H1 (cell line): ENCODE measurements at regions not wholly inside any gene's neighbourhood (a gene's known extent, or its start where the extent isn't known, plus 50 kb on each side); places are given as distances from the start of the nearest gene placed in this dataset.

Experiments used
- BRCA1 ChIP-seq: IDR thresholded peaks from 2 replicates; pipeline ENCODE4 v1.6.1; 2012; ENCODE audit warnings: low read depth, low read length, improper control_type of control experiment
- CTCF ChIP-seq, 3 experiments: IDR thresholded peaks; 1 replicate in 2 of 3; 2 replicates in 1 of 3; pipeline versions ENCODE4 v1.5.1 to v1.6.1; 2011; ENCODE audit warnings: low read length in 3 of 3, mild to moderate bottlenecking in 3 of 3, inconsistent platforms in 2 of 3, low read depth in 1 of 3, moderate library complexity in 1 of 3; ENCODE audit not compliant: insufficient read depth in 1 of 3; ENCODE audit errors: control extremely low read depth in 1 of 3
- MAX ChIP-seq: IDR thresholded peaks from 2 replicates; pipeline ENCODE4 v1.6.1; 2012; ENCODE audit warnings: inconsistent platforms
- POLR2AphosphoS5 ChIP-seq: IDR thresholded peaks from 2 replicates; pipeline ENCODE4 v1.6.1; 2011; ENCODE audit warnings: low read depth, low read length
- RNF2 ChIP-seq: fragments of 200-900, 300-1000 bp; sonication (generic); IDR thresholded peaks from 2 replicates; pipeline ENCODE4 v1.7.1; 2016; ENCODE audit warnings: borderline replicate concordance, low read depth, mild to moderate bottlenecking, antibody characterized with exemption, low read length; ENCODE audit not compliant: poor library complexity, severe bottlenecking; ENCODE audit errors: missing control alignments

DNA sequence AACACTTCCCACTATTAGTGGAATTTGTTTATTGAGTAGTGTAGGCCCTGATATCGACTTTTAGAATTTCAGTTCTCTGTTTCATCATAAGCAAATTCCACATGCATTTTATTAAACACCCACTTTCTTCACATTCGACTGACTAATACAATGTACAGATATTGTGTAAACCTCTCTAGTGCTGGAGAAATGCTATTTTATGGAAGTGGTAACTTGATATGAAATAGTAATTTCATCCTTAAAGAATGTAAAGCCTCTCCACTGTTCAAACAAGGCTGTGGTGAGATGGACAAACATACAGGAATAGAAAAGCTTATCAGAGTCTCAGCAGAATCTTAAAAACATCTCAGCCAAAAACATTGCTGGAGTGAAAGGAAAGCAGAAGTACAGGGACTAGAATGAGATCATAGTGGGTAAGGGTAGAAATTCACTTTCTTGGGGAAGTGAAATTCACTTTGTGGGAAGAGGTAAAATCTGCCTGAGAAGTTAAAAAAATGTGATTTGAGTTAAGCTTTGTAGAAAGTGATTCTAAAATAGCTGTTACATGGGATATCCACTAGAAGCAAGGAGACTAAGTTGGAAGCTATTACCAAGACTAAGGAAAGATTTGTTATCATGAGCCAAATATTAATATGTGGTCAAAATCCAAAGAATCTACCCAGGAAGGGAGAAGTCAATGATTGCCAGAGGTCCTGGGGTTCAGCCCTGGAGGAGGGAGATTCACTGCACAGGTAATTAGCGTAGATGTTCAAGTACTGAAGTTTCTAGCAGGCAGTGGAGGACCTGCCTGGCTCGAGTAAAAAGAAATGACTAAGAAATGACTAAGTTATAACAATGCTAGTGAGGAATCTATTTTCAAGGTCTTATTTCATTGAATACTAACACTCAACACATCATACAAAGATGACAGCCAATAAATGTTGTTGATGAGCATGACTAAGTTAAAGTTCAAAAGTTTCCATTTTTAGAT lies 398.3 kb upstream of the FAM47C start:
- no peak for TF ChIP-seq MAX
- no peak for TF ChIP-seq POLR2AphosphoS5
- TF ChIP-seq CTCF (IDR thresholded peaks at IDR 0.05; ENCODE audit: control extremely low read depth in 1 of 3, insufficient read depth in 1 of 3, low read depth in 1 of 3, low read length in 3 of 3), result no peak
- no peak for TF ChIP-seq RNF2
- no peak for TF ChIP-seq BRCA1
